HG02885 (cell line): ENCODE measurements at regions not wholly inside any gene's neighbourhood (a gene's known extent, or its start where the extent isn't known, plus 50 kb on each side); places are given as distances from the start of the nearest gene placed in this dataset.
"Not testable (repeated sequence)": the region's sequence is repeated elsewhere in the genome, so short reads cannot be mapped to it uniquely, and the experiment has no call there.

ENCODE experiments used
- ATAC-seq: cut with Tn5 transposase; IDR thresholded peaks from one replicate; pipeline ENCODE4 v1.9.1; 2021; ENCODE audit warnings: mild to moderate bottlenecking; ENCODE audit not compliant: unreplicated experiment, poor library complexity

GRCh38 chr9:115423646-115424045, 305.7 kb upstream of the TNC start:
- no peak for ATAC-seq

GRCh38 chr9:115425601-115426000, 307.6 kb upstream of the TNC start:
- ATAC-seq = no peak

GRCh38 chr9:115437418-115437817, 319.5 kb upstream of the TNC start:
- ATAC-seq = no peak

GRCh38 chr9:115439641-115440040, 321.7 kb upstream of the TNC start:
- no peak for ATAC-seq

GRCh38 chr9:115442054-115442453, 324.1 kb upstream of the TNC start:
- no peak for ATAC-seq

GRCh38 chr9:115443890-115444289, 325.9 kb upstream of the TNC start:
- ATAC-seq = no peak

- ATAC-seq = no peak
Measured at GRCh38 chr9:115444959-115445358, 327.0 kb upstream of the TNC start.

GRCh38 chr9:115445655-115446054, 327.7 kb upstream of the TNC start:
- no peak for ATAC-seq

GRCh38 chr9:115456515-115456914, 338.6 kb upstream of the TNC start:
- ATAC-seq = no peak

GRCh38 chr9:115461280-115461679, 343.3 kb upstream of the TNC start:
- no peak for ATAC-seq

GRCh38 chr9:115462623-115463022, 344.7 kb upstream of the TNC start:
- ATAC-seq = no peak

GRCh38 chr9:115466756-115467155, 348.8 kb upstream of the TNC start:
- no peak for ATAC-seq

GRCh38 chr9:115469841-115470240, 351.9 kb upstream of the TNC start:
- ATAC-seq = no peak

- not testable (repeated sequence) for ATAC-seq
Measured at GRCh38 chr9:115473032-115473431, 355.1 kb upstream of the TNC start.

GRCh38 chr9:115481769-115482168, 363.8 kb upstream of the TNC start:
- no peak for ATAC-seq

- no peak for ATAC-seq
Measured at GRCh38 chr9:115482747-115483146, 364.8 kb upstream of the TNC start.

GRCh38 chr9:115492869-115493268, 374.9 kb upstream of the TNC start:
- no peak for ATAC-seq

- no peak for ATAC-seq
Measured at GRCh38 chr9:115494393-115494792, 376.4 kb upstream of the TNC start.

- no peak for ATAC-seq
Measured at GRCh38 chr9:115495052-115495635, 377.2 kb upstream of the TNC start.

- ATAC-seq = no peak
Measured at GRCh38 chr9:115495836-115496235, 377.9 kb upstream of the TNC start.

- ATAC-seq = no peak
Measured at GRCh38 chr9:115498303-115498702, 380.3 kb upstream of the TNC start.

- no peak for ATAC-seq
Measured at GRCh38 chr9:115507148-115507547, 389.2 kb upstream of the TNC start.

GRCh38 chr9:115513148-115513547, 395.2 kb upstream of the TNC start:
- ATAC-seq = no peak
